Medulla oblongata (tissue), 1 donor: ENCODE measurements at regions not wholly inside any gene's neighbourhood (a gene's known extent, or its start where the extent isn't known, plus 50 kb on each side); places are given as distances from the start of the nearest gene placed in this dataset.

ENCODE experiments used
- DNase-seq: peaks from one replicate; pipeline ENCODE4 v3.0.0-alpha.2; 2015; ENCODE audit errors: extremely low spot score

GRCh38 chr4:137677863-137678262 lies 145.6 kb upstream of the PCDH18 start:
- DNase-seq = no peak

GRCh38 chr4:137676357-137676998 lies 144.2 kb upstream of the PCDH18 start:
- DNase-seq = no peak

GRCh38 chr4:137674066-137674465 lies 141.8 kb upstream of the PCDH18 start:
- no peak for DNase-seq

GRCh38 chr4:137668885-137669545 lies 136.7 kb upstream of the PCDH18 start:
- DNase-seq = no peak

- no peak for DNase-seq
Measured at GRCh38 chr4:137664416-137664815, 132.1 kb upstream of the PCDH18 start.

- DNase-seq = no peak
Measured at GRCh38 chr4:137664046-137664387, 131.7 kb upstream of the PCDH18 start.

GRCh38 chr4:137663251-137664045 lies 131.2 kb upstream of the PCDH18 start:
- no peak for DNase-seq

- DNase-seq = no peak
Measured at GRCh38 chr4:137661693-137662092, 129.4 kb upstream of the PCDH18 start.

GRCh38 chr4:137660211-137660610 lies 127.9 kb upstream of the PCDH18 start:
- DNase-seq = no peak

- no peak for DNase-seq
Measured at GRCh38 chr4:137659431-137659830, 127.1 kb upstream of the PCDH18 start.

GRCh38 chr4:137656661-137657060 lies 124.4 kb upstream of the PCDH18 start:
- no peak for DNase-seq

GRCh38 chr4:137655302-137655701 lies 123.0 kb upstream of the PCDH18 start:
- no peak for DNase-seq

- no peak for DNase-seq
Measured at GRCh38 chr4:137651128-137651527, 118.8 kb upstream of the PCDH18 start.

- DNase-seq = no peak
Measured at GRCh38 chr4:137649711-137650450, 117.6 kb upstream of the PCDH18 start.

GRCh38 chr4:137648531-137648930 lies 116.2 kb upstream of the PCDH18 start:
- DNase-seq = peak; percentile 60

- DNase-seq = no peak
Measured at GRCh38 chr4:137647375-137647774, 115.1 kb upstream of the PCDH18 start.

GRCh38 chr4:137644201-137644600 lies 111.9 kb upstream of the PCDH18 start:
- DNase-seq = no peak

GRCh38 chr4:137641544-137641943 lies 109.2 kb upstream of the PCDH18 start:
- DNase-seq = no peak

- no peak for DNase-seq
Measured at GRCh38 chr4:137640838-137641158, 108.5 kb upstream of the PCDH18 start.

GRCh38 chr4:137640156-137640837 lies 108.0 kb upstream of the PCDH18 start:
- no peak for DNase-seq

GRCh38 chr4:137638934-137639333 lies 106.6 kb upstream of the PCDH18 start:
- no peak for DNase-seq

- DNase-seq = no peak
Measured at GRCh38 chr4:137635601-137636000, 103.3 kb upstream of the PCDH18 start.
